Astrocyte of the spinal cord (primary cell): ENCODE measurements at regions not wholly inside any gene's neighbourhood (a gene's known extent, or its start where the extent isn't known, plus 50 kb on each side); places are given as distances from the start of the nearest gene placed in this dataset.
"Not testable (repeated sequence)": the region's sequence is repeated elsewhere in the genome, so short reads cannot be mapped to it uniquely, and the experiment has no call there.

Experiments
- DNase-seq: peaks from one replicate; pipeline ENCODE4 v3.0.0; 2011; ENCODE audit warnings: low read depth, low spot score
- H3K4me3 ChIP-seq: 2 replicates; pipeline ENCODE4 v1.5.1; 2011; ENCODE audit warnings: low read depth, mild to moderate bottlenecking, low read length, moderate library complexity
- CTCF ChIP-seq: IDR thresholded peaks from 2 replicates; pipeline ENCODE4 v1.5.1; 2012; ENCODE audit warnings: low read depth, mild to moderate bottlenecking, low read length, inconsistent platforms
- in situ Hi-C: cut with HindIII; loops from 2 replicates; pipeline ENCODE4 v1.10.0; 2017; ENCODE audit warnings: low sequenced_read_pairs

- no peak for TF ChIP-seq CTCF
- in situ Hi-C loops, result no loop called here
- DNase-seq, result no peak
- H3K4me3 ChIP-seq, result no peak overlapping the region
Observed at GRCh38 chr10:81405399-81405798, 469.6 kb upstream of the NRG3 start.

- H3K4me3 ChIP-seq, result no peak overlapping the region
- in situ Hi-C loops, result no loop called here
- no peak for TF ChIP-seq CTCF
- DNase-seq, result no peak
Observed at GRCh38 chr10:81414038-81414437, 461.0 kb upstream of the NRG3 start.

- in situ Hi-C loops, result no loop called here
- DNase-seq, result no peak
- H3K4me3 ChIP-seq, result no peak overlapping the region
- TF ChIP-seq CTCF, result no peak
Observed at GRCh38 chr10:81426722-81427121, 448.3 kb upstream of the NRG3 start.

- H3K4me3 ChIP-seq, result no peak overlapping the region
- TF ChIP-seq CTCF, result no peak
- in situ Hi-C loops, result no loop called here
- no peak for DNase-seq
Observed at GRCh38 chr10:81428456-81429134, 446.4 kb upstream of the NRG3 start.

- no peak overlapping the region for H3K4me3 ChIP-seq
- TF ChIP-seq CTCF, result no peak
- in situ Hi-C loops, result no loop called here
- no peak for DNase-seq
Observed at GRCh38 chr10:81439445-81439844, 435.5 kb upstream of the NRG3 start.

- H3K4me3 ChIP-seq, in situ Hi-C loops, DNase-seq: not testable (repeated sequence)
Observed at GRCh38 chr10:81441624-81442023, 433.4 kb upstream of the NRG3 start.

- no peak for TF ChIP-seq CTCF
- no peak for DNase-seq
- H3K4me3 ChIP-seq, result no peak overlapping the region
- in situ Hi-C loops, result no loop called here
Observed at GRCh38 chr10:81444242-81444929, 430.6 kb upstream of the NRG3 start.
